ENCODE measurements at regions not wholly inside any gene's neighbourhood (a gene's known extent, or its start where the extent isn't known, plus 50 kb on each side); places are given as distances from the start of the nearest gene placed in this dataset.

DNA sequence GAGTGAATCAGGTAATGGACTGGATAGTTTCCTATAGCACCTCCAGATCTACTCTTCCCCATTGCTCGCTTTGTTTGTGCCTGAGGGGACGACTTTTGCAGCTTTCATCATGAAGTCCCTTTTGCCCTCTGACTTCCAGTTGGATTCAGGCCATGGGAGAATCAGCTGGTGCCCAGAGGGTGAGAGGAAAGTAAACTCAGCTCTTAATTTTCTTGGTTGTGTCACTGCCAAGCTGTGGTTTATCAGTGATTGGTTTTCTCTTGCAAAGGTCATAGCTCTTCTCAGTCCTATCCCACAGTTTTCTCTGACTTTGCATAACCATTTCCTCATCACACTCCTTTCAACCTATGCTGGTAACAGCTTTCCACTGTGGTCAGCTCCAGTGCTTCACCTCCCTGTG is 200.1 kb downstream of the KCNJ2 start:
- TF ChIP-seq CTCF (IDR thresholded peaks at IDR 0.05) (no peak), POLR2AphosphoS5 (IDR thresholded peaks at IDR 0.05; ENCODE audit: low read depth, low read length) (no peak)

All from Panc1 (cell line).